RWPE2 (cell line): ENCODE measurements at regions not wholly inside any gene's neighbourhood (a gene's known extent, or its start where the extent isn't known, plus 50 kb on each side); places are given as distances from the start of the nearest gene placed in this dataset.
A peak's percentile ranks its signal among the peaks of the same experiment; 100 is the strongest.

Experiments
- ATAC-seq: fragments of 200-7000 bp; cut with Tn5 transposase; 3 replicates; pipeline ENCODE4 v1.9.1; 2021; ENCODE audit warnings: low read depth
- DNase-seq: peaks from one replicate; pipeline ENCODE4 v3.0.0-alpha.2; 2020; ENCODE audit warnings: low spot score
- H3K27ac ChIP-seq: fragments of 450-650 bp; 2 replicates; pipeline ENCODE4 v1.5.1; 2017; ENCODE audit warnings: mild to moderate bottlenecking; ENCODE audit not compliant: poor library complexity, severe bottlenecking
- H3K27me3 ChIP-seq: fragments of 250-450 bp; sonication (Bioruptor Pico); 2 replicates; pipeline ENCODE4 v1.5.1; 2021; ENCODE audit warnings: mild to moderate bottlenecking, moderate library complexity; ENCODE audit not compliant: insufficient read depth, poor library complexity, severe bottlenecking
- H3K36me3 ChIP-seq: fragments of 250-450 bp; sonication (Bioruptor Pico); 2 replicates; pipeline ENCODE4 v1.5.1; 2020; ENCODE audit warnings: low read depth, mild to moderate bottlenecking, moderate library complexity
- H3K4me1 ChIP-seq: fragments of 250-450 bp; sonication (Bioruptor Pico); 2 replicates; pipeline ENCODE4 v1.5.1; 2021; ENCODE audit warnings: mild to moderate bottlenecking, moderate library complexity; ENCODE audit not compliant: insufficient read depth, poor library complexity, severe bottlenecking
- H3K4me3 ChIP-seq: fragments of 250-450 bp; sonication (Bioruptor Pico); 2 replicates; pipeline ENCODE4 v1.5.1; 2021; ENCODE audit warnings: mild to moderate bottlenecking, moderate library complexity; ENCODE audit not compliant: severe bottlenecking
- H3K9me3 ChIP-seq: fragments of 250-450 bp; sonication (Bioruptor Pico); 2 replicates; pipeline ENCODE4 v1.5.1; 2021; ENCODE audit warnings: mild to moderate bottlenecking, moderate library complexity; ENCODE audit not compliant: severe bottlenecking
- CTCF ChIP-seq: fragments of 450-650 bp; IDR thresholded peaks from one replicate; pipeline ENCODE4 v1.5.1; 2017; ENCODE audit warnings: mild to moderate bottlenecking, moderate library complexity; ENCODE audit not compliant: poor library complexity, severe bottlenecking

GRCh38 chr1:14435368-14436023 lies 163.0 kb upstream of the KAZN start:
- Histone ChIP-seq H3K9me3 (no peaks in the 10 kb centered on the region), H3K4me1 (peaks cover 3% of the 10 kb centered on the region), H3K27ac (no peak overlapping the region), H3K27me3 (no peaks in the 10 kb centered on the region), H3K4me3 (no peak overlapping the region), H3K36me3 (no peaks in the 10 kb centered on the region)
- TF ChIP-seq CTCF = no peak
- no peak for DNase-seq
- no peak for ATAC-seq

GRCh38 chr1:14437417-14437918 lies 161.0 kb upstream of the KAZN start:
- ATAC-seq (no peak), DNase-seq (no peak)
- no peaks in the 10 kb centered on the region for H3K9me3 ChIP-seq
- no peak overlapping the region for H3K4me3 ChIP-seq
- TF ChIP-seq CTCF = no peak
- H3K36me3 ChIP-seq = no peaks in the 10 kb centered on the region
- H3K4me1 ChIP-seq = peaks cover 21% of the 10 kb centered on the region
- H3K27ac ChIP-seq = no peak overlapping the region
- H3K27me3 ChIP-seq = no peaks in the 10 kb centered on the region

- TF ChIP-seq CTCF = no peak
- no peaks in the 10 kb centered on the region for H3K36me3 ChIP-seq
- no peak overlapping the region for H3K4me3 ChIP-seq
- H3K27ac ChIP-seq = no peak overlapping the region
- DNase-seq = no peak
- H3K4me1 ChIP-seq = peaks cover 29% of the 10 kb centered on the region
- no peaks in the 10 kb centered on the region for H3K27me3 ChIP-seq
- ATAC-seq = no peak
- H3K9me3 ChIP-seq = no peaks in the 10 kb centered on the region
These were observed 160.2 kb upstream of the KAZN start for GRCh38 chr1:14438127-14438769.

GRCh38 chr1:14439015-14439414 lies 159.5 kb upstream of the KAZN start:
- H3K4me1 ChIP-seq = peaks cover 36% of the 10 kb centered on the region
- no peaks in the 10 kb centered on the region for H3K9me3 ChIP-seq
- TF ChIP-seq CTCF = no peak
- no peak overlapping the region for H3K4me3 ChIP-seq
- no peak for DNase-seq
- no peaks in the 10 kb centered on the region for H3K27me3 ChIP-seq
- no peak overlapping the region for H3K27ac ChIP-seq
- no peaks in the 10 kb centered on the region for H3K36me3 ChIP-seq
- ATAC-seq = no peak

- peak overlapping the region; percentile 89 for H3K27ac ChIP-seq
- no peak for TF ChIP-seq CTCF
These were observed 158.3 kb upstream of the KAZN start for GRCh38 chr1:14440166-14440565.

More at GRCh38 chr1:14440166-14440565, 158.3 kb upstream of the KAZN start:
- Histone ChIP-seq H3K4me1 (peaks cover 36% of the 10 kb centered on the region), H3K9me3 (no peaks in the 10 kb centered on the region), H3K27me3 (no peaks in the 10 kb centered on the region), H3K4me3 (no peak overlapping the region), H3K36me3 (no peaks in the 10 kb centered on the region)
- ATAC-seq = no peak
- no peak for DNase-seq
